Colonic mucosa (tissue), 4 donors: ENCODE measurements at regions not wholly inside any gene's neighbourhood (a gene's known extent, or its start where the extent isn't known, plus 50 kb on each side); places are given as distances from the start of the nearest gene placed in this dataset.

ENCODE experiments used
- DNase-seq: peaks from one replicate; pipeline ENCODE4 v3.0.0-alpha.2; 2020
- H3K27ac ChIP-seq: fragments of 200-600 bp; one replicate; pipeline ENCODE4 v1.8.0; 2021
- H3K27me3 ChIP-seq: fragments of 200-600 bp; one replicate; pipeline ENCODE4 v1.8.0; 2021
- H3K36me3 ChIP-seq: fragments of 200-600 bp; one replicate; pipeline ENCODE4 v1.8.0; 2021
- H3K4me1 ChIP-seq: fragments of 200-600 bp; one replicate; pipeline ENCODE4 v1.8.0; 2021; ENCODE audit warnings: mild to moderate bottlenecking
- H3K4me3 ChIP-seq: fragments of 200-600 bp; one replicate; pipeline ENCODE4 v1.8.0; 2021
- H3K9ac ChIP-seq, 2 donors: one replicate each; pipeline ENCODE4 v1.7.0; 2013; ENCODE audit warnings: control low read depth in 2 of 2, low read depth in 2 of 2, low read length in 2 of 2
- H3K9me3 ChIP-seq: fragments of 200-600 bp; one replicate; pipeline ENCODE4 v1.8.0; 2021
- CTCF ChIP-seq: fragments of 200-600 bp; IDR thresholded peaks from one replicate; pipeline ENCODE4 v1.8.0; 2022; ENCODE audit warnings: antibody characterized with exemption, mild to moderate bottlenecking
- intact Hi-C: fragments of 100-400 bp; cut with DNase I; formaldehyde crosslinking; loops from one replicate; pipeline ENCODE4 v1.14.1; 2022
- donor health status: healthy.
- donor health status: DM: no; HTN: no; CAD: no.
- donor health status: DM: no; HTN: no; CAD: no.

GRCh38 chr7:24409431-24410024 lies 125.5 kb downstream of the NPY start:
- Histone ChIP-seq H3K4me3 (no peak overlapping the region), H3K9me3 (no peaks in the 10 kb centered on the region), H3K27ac (no peak overlapping the region), H3K36me3 (no peaks in the 10 kb centered on the region), H3K27me3 (no peaks in the 10 kb centered on the region), H3K9ac (no peak overlapping the region), H3K4me1 (no peaks in the 10 kb centered on the region)
- intact Hi-C loops = no loop called here
- TF ChIP-seq CTCF = no peak
- no peak for DNase-seq

- no peaks in the 10 kb centered on the region for H3K4me1 ChIP-seq
- DNase-seq = no peak
- H3K9me3 ChIP-seq = no peaks in the 10 kb centered on the region
- H3K9ac ChIP-seq = no peak overlapping the region
- intact Hi-C loops = no loop called here
- no peaks in the 10 kb centered on the region for H3K36me3 ChIP-seq
- TF ChIP-seq CTCF = no peak
- H3K27me3 ChIP-seq = no peaks in the 10 kb centered on the region
- no peak overlapping the region for H3K4me3 ChIP-seq
- no peak overlapping the region for H3K27ac ChIP-seq
Observed at GRCh38 chr7:24411226-24411625, 127.2 kb downstream of the NPY start.

- no peak for TF ChIP-seq CTCF
- intact Hi-C loops = no loop called here
- DNase-seq = no peak
Observed at GRCh38 chr7:24417526-24418120, 133.6 kb downstream of the NPY start.

GRCh38 chr7:24419077-24419476 lies 135.1 kb downstream of the NPY start:
- H3K27me3 ChIP-seq = no peaks in the 10 kb centered on the region
- H3K4me1 ChIP-seq = no peaks in the 10 kb centered on the region
- intact Hi-C loops = no loop called here
- DNase-seq = no peak
- no peak overlapping the region for H3K27ac ChIP-seq
- H3K9me3 ChIP-seq = no peaks in the 10 kb centered on the region
- no peak overlapping the region for H3K4me3 ChIP-seq
- no peaks in the 10 kb centered on the region for H3K36me3 ChIP-seq
- H3K9ac ChIP-seq = no peak overlapping the region
- TF ChIP-seq CTCF = no peak

More at GRCh38 chr7:24417526-24418120, 133.6 kb downstream of the NPY start:
- H3K36me3 ChIP-seq = no peaks in the 10 kb centered on the region
- no peaks in the 10 kb centered on the region for H3K27me3 ChIP-seq
- H3K9ac ChIP-seq = no peak overlapping the region
- no peaks in the 10 kb centered on the region for H3K4me1 ChIP-seq
- no peaks in the 10 kb centered on the region for H3K9me3 ChIP-seq
- no peak overlapping the region for H3K27ac ChIP-seq
- H3K4me3 ChIP-seq = no peak overlapping the region

- H3K27ac ChIP-seq = no peak overlapping the region
- DNase-seq = no peak
- H3K9ac ChIP-seq = no peak overlapping the region
- intact Hi-C loops = no loop called here
- H3K4me1 ChIP-seq = no peaks in the 10 kb centered on the region
- TF ChIP-seq CTCF = no peak
- no peaks in the 10 kb centered on the region for H3K36me3 ChIP-seq
- H3K27me3 ChIP-seq = no peaks in the 10 kb centered on the region
- H3K9me3 ChIP-seq = no peaks in the 10 kb centered on the region
- H3K4me3 ChIP-seq = no peak overlapping the region
Observed at GRCh38 chr7:24419511-24419910, 135.5 kb downstream of the NPY start.
